ENCODE measurements at regions not wholly inside any gene's neighbourhood (a gene's known extent, or its start where the extent isn't known, plus 50 kb on each side); places are given as distances from the start of the nearest gene placed in this dataset.

- Histone ChIP-seq H3K4me3 (no peak overlapping the region), H3K27ac (no peak overlapping the region), H3K27me3 (replicated peaks; ENCODE audit: insufficient read depth) (peaks cover 17% of the 10 kb centered on the region), H3K9ac (no peak overlapping the region), H3F3A (ENCODE audit: insufficient read depth) (no peaks in the 10 kb centered on the region), H4K20me1 (ENCODE audit: insufficient read depth) (no peaks in the 10 kb centered on the region), H3K9me2 (ENCODE audit: insufficient read depth) (no peaks in the 10 kb centered on the region), H2AFZ (no peak overlapping the region), H3K79me2 (ENCODE audit: insufficient read depth) (no peaks in the 10 kb centered on the region), H3K9me3 (ENCODE audit: low read depth) (no peaks in the 10 kb centered on the region), H3K36me3 (ENCODE audit: low read depth) (no peaks in the 10 kb centered on the region), H3K4me2 (ENCODE audit: unreplicated experiment) (no peak overlapping the region), H3K4me1 (ENCODE audit: insufficient read depth) (no peaks in the 10 kb centered on the region)
- WGBS, 2 experiments (ENCODE audit: low coverage in 1 of 2, low lambda C conversion rate in 2 of 2, missing lambda C conversion rate in 2 of 2): 37 to 49% methylated on average over 4 of the region's 4 CpGs
- TF ChIP-seq EZH2phosphoT487 (IDR thresholded peaks at IDR 0.05; ENCODE audit: insufficient read depth, low read depth) (no peak), EZH2 (IDR thresholded peaks at IDR 0.05; ENCODE audit: insufficient read depth, poor library complexity, severe bottlenecking) (no peak)
- in situ Hi-C loops (cut with MboI): no loop called here
- DNase-seq: no peak
These were observed 88.4 kb upstream of the TARDBP start for GRCh38 chr1:10924030-10924429.

- H4K20me1 ChIP-seq (ENCODE audit: insufficient read depth): no peaks in the 10 kb centered on the region
- H3F3A ChIP-seq (ENCODE audit: insufficient read depth): no peaks in the 10 kb centered on the region
- no peaks in the 10 kb centered on the region for H3K36me3 ChIP-seq (ENCODE audit: low read depth)
- 65 to 66% methylated on average over 4 of the region's 4 CpGs for WGBS, 2 experiments (ENCODE audit: low coverage in 1 of 2, low lambda C conversion rate in 2 of 2, missing lambda C conversion rate in 2 of 2)
- peaks cover 9% of the 10 kb centered on the region for H3K27me3 ChIP-seq (replicated peaks; ENCODE audit: insufficient read depth)
- H2AFZ ChIP-seq: no peak overlapping the region
- no peak for TF ChIP-seq EZH2phosphoT487 (IDR thresholded peaks at IDR 0.05; ENCODE audit: insufficient read depth, low read depth)
- no peak for TF ChIP-seq EZH2 (IDR thresholded peaks at IDR 0.05; ENCODE audit: insufficient read depth, poor library complexity, severe bottlenecking)
- H3K9me3 ChIP-seq (ENCODE audit: low read depth): no peaks in the 10 kb centered on the region
- no peaks in the 10 kb centered on the region for H3K79me2 ChIP-seq (ENCODE audit: insufficient read depth)
- no peak overlapping the region for H3K4me3 ChIP-seq
- in situ Hi-C loops (cut with MboI): no loop called here
- DNase-seq: no peak
- no peak overlapping the region for H3K9ac ChIP-seq
- H3K4me2 ChIP-seq (ENCODE audit: unreplicated experiment): no peak overlapping the region
- no peak overlapping the region for H3K27ac ChIP-seq
- no peaks in the 10 kb centered on the region for H3K4me1 ChIP-seq (ENCODE audit: insufficient read depth)
- no peaks in the 10 kb centered on the region for H3K9me2 ChIP-seq (ENCODE audit: insufficient read depth)
These were observed 83.8 kb upstream of the TARDBP start for GRCh38 chr1:10928654-10929053.

GRCh38 chr1:10932088-10932487 is 80.4 kb upstream of the TARDBP start:
- Histone ChIP-seq H4K20me1 (ENCODE audit: insufficient read depth) (no peaks in the 10 kb centered on the region), H3K9ac (no peak overlapping the region), H3K4me1 (ENCODE audit: insufficient read depth) (no peaks in the 10 kb centered on the region), H3K36me3 (ENCODE audit: low read depth) (no peaks in the 10 kb centered on the region), H3K27me3 (replicated peaks; ENCODE audit: insufficient read depth) (peaks cover 22% of the 10 kb centered on the region), H3K79me2 (ENCODE audit: insufficient read depth) (no peaks in the 10 kb centered on the region), H3K9me3 (ENCODE audit: low read depth) (no peaks in the 10 kb centered on the region), H2AFZ (no peak overlapping the region), H3F3A (ENCODE audit: insufficient read depth) (no peaks in the 10 kb centered on the region), H3K27ac (no peak overlapping the region), H3K4me2 (ENCODE audit: unreplicated experiment) (no peak overlapping the region), H3K4me3 (no peak overlapping the region), H3K9me2 (ENCODE audit: insufficient read depth) (no peaks in the 10 kb centered on the region)
- 62 to 65% methylated on average over 6 of the region's 6 CpGs for WGBS, 2 experiments (ENCODE audit: low coverage in 1 of 2, low lambda C conversion rate in 2 of 2, missing lambda C conversion rate in 2 of 2)
- no peak for DNase-seq
- in situ Hi-C loops (cut with MboI): no loop called here
- TF ChIP-seq EZH2 (IDR thresholded peaks at IDR 0.05; ENCODE audit: insufficient read depth, poor library complexity, severe bottlenecking) (no peak), EZH2phosphoT487 (IDR thresholded peaks at IDR 0.05; ENCODE audit: insufficient read depth, low read depth) (no peak)

- peaks cover 22% of the 10 kb centered on the region for H3K27me3 ChIP-seq (replicated peaks; ENCODE audit: insufficient read depth)
- in situ Hi-C loops (cut with MboI): no loop called here
- H3K27ac ChIP-seq: no peak overlapping the region
- TF ChIP-seq EZH2 (IDR thresholded peaks at IDR 0.05; ENCODE audit: insufficient read depth, poor library complexity, severe bottlenecking): no peak
- TF ChIP-seq EZH2phosphoT487 (IDR thresholded peaks at IDR 0.05; ENCODE audit: insufficient read depth, low read depth): no peak
- no peaks in the 10 kb centered on the region for H3K9me3 ChIP-seq (ENCODE audit: low read depth)
- no peak for DNase-seq
- H3K4me3 ChIP-seq: no peak overlapping the region
- H2AFZ ChIP-seq: no peak overlapping the region
- H3K4me2 ChIP-seq (ENCODE audit: unreplicated experiment): no peak overlapping the region
- H3F3A ChIP-seq (ENCODE audit: insufficient read depth): no peaks in the 10 kb centered on the region
- WGBS, 2 experiments (ENCODE audit: low coverage in 1 of 2, low lambda C conversion rate in 2 of 2, missing lambda C conversion rate in 2 of 2): 8 to 13% methylated on average over 12 of the region's 12 CpGs
- no peak overlapping the region for H3K9ac ChIP-seq
- H3K36me3 ChIP-seq (ENCODE audit: low read depth): no peaks in the 10 kb centered on the region
- H3K4me1 ChIP-seq (ENCODE audit: insufficient read depth): no peaks in the 10 kb centered on the region
- H4K20me1 ChIP-seq (ENCODE audit: insufficient read depth): no peaks in the 10 kb centered on the region
- no peaks in the 10 kb centered on the region for H3K79me2 ChIP-seq (ENCODE audit: insufficient read depth)
- no peaks in the 10 kb centered on the region for H3K9me2 ChIP-seq (ENCODE audit: insufficient read depth)
These were observed 78.2 kb upstream of the TARDBP start for GRCh38 chr1:10934150-10934818.
